AG10803 (cell line): ENCODE measurements at regions not wholly inside any gene's neighbourhood (a gene's known extent, or its start where the extent isn't known, plus 50 kb on each side); places are given as distances from the start of the nearest gene placed in this dataset.

Experiments used
- DNase-seq: peaks from one replicate; pipeline ENCODE4 v3.0.0; 2010; ENCODE audit warnings: low read depth
- H3K4me3 ChIP-seq: 2 replicates; pipeline ENCODE4 v1.5.1; 2011; ENCODE audit warnings: mild to moderate bottlenecking, low read length, control low read depth
- CTCF ChIP-seq: conservative IDR thresholded peaks from 2 replicates; pipeline ENCODE4 v1.5.1; 2011; ENCODE audit warnings: mild to moderate bottlenecking, low read length, control low read depth, inconsistent platforms

GRCh38 chr1:99445071-99445470, 180.8 kb downstream of the PLPPR4 start:
- no peak for DNase-seq
- H3K4me3 ChIP-seq: no peak overlapping the region
- TF ChIP-seq CTCF: no peak

- TF ChIP-seq CTCF: no peak
- H3K4me3 ChIP-seq: no peak overlapping the region
- peak; percentile 90 for DNase-seq
Observed at GRCh38 chr1:99445486-99445885, 181.2 kb downstream of the PLPPR4 start.

DNA sequence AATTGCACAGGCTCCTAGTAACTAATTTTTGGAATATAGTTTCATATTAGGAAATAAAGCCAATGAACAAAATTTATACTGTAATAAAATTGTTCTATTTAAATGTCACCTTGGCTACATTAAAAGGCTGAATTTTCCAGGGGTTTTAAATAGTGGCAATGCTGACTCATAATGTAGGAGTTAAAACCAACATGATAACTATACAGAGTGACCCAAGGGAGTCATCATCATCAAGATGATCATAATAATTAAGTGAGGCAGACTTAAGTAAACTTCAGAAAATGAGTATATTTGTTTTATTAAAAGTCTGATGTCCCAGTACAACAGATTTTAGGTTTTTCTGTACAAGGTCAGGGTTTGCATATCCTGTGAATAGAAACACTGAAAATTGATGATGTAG, 183.4 kb downstream of the PLPPR4 start:
- TF ChIP-seq CTCF: no peak
- H3K4me3 ChIP-seq: no peak overlapping the region
- no peak for DNase-seq

- no peak for TF ChIP-seq CTCF
Observed at GRCh38 chr1:99455760-99456159, 190.2 kb upstream of the PALMD start.

DNA sequence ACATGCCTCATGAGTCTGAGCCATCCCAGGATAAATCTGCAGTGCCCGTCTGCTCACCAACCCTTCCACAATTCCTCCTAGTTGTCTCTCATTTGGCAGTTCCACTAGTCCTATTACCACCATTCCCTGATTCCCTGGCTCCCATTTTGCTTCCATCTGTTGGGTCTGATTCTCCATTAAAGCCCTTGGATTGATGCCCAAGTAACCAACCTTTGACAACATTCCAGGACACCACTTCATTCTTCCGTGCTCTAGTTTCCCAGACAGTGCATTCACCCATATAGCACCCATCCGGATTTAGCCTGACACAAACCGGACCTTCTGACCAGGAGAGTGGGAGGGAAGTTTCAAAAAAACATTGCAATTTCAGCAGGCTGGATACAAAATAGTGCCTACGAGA, 189.4 kb upstream of the PALMD start:
- no peak overlapping the region for H3K4me3 ChIP-seq
- no peak for TF ChIP-seq CTCF
- DNase-seq: peak; percentile 19

More at GRCh38 chr1:99455760-99456159, 190.2 kb upstream of the PALMD start:
- no peak for DNase-seq
- no peak overlapping the region for H3K4me3 ChIP-seq

- H3K4me3 ChIP-seq: no peak overlapping the region
- DNase-seq: peak; percentile 50
- TF ChIP-seq CTCF: no peak
Observed at GRCh38 chr1:99457381-99458165, 188.3 kb upstream of the PALMD start.

- H3K4me3 ChIP-seq: no peak overlapping the region
- no peak for TF ChIP-seq CTCF
- DNase-seq: no peak
Observed at GRCh38 chr1:99461499-99461898, 184.4 kb upstream of the PALMD start.
